H9 (cell line): ENCODE measurements at regions not wholly inside any gene's neighbourhood (a gene's known extent, or its start where the extent isn't known, plus 50 kb on each side); places are given as distances from the start of the nearest gene placed in this dataset.
"Not testable (repeated sequence)": the region's sequence is repeated elsewhere in the genome, so short reads cannot be mapped to it uniquely, and the experiment has no call there.

Source experiments
- DNase-seq: peaks from one replicate; pipeline ENCODE4 v3.0.0-alpha.2; 2017
- H2AFZ ChIP-seq: one replicate; pipeline ENCODE4 v1.6.1; 2013; ENCODE audit warnings: mild to moderate bottlenecking, low read length, control low read depth, moderate library complexity
- H2AK5ac ChIP-seq: 2 replicates; pipeline ENCODE4 v1.6.1; 2013; ENCODE audit warnings: low read length, control low read depth, mixed read lengths; ENCODE audit not compliant: insufficient read length
- H2BK120ac ChIP-seq: one replicate; pipeline ENCODE4 v1.6.1; 2013; ENCODE audit warnings: low read depth, mild to moderate bottlenecking, low read length, control low read depth, inconsistent platforms; ENCODE audit not compliant: poor library complexity, severe bottlenecking
- H2BK12ac ChIP-seq: 2 replicates; pipeline ENCODE4 v1.6.1; 2013; ENCODE audit warnings: low read length, control low read depth, mixed read lengths, low read depth; ENCODE audit not compliant: insufficient read length
- H2BK15ac ChIP-seq: 2 replicates; pipeline ENCODE4 v1.6.1; 2013; ENCODE audit warnings: low read depth, low read length, control low read depth
- H2BK20ac ChIP-seq: one replicate; pipeline ENCODE4 v1.6.1; 2013; ENCODE audit warnings: low read depth, mild to moderate bottlenecking, low read length, control low read depth, inconsistent platforms; ENCODE audit not compliant: poor library complexity, severe bottlenecking
- H2BK5ac ChIP-seq: 2 replicates; pipeline ENCODE4 v1.6.1; 2013; ENCODE audit warnings: low read length, control low read depth, mixed read lengths; ENCODE audit not compliant: insufficient read length
- H3K14ac ChIP-seq: 2 replicates; pipeline ENCODE4 v1.6.1; 2013; ENCODE audit warnings: low read length, control low read depth; ENCODE audit not compliant: insufficient read depth
- H3K18ac ChIP-seq: 2 replicates; pipeline ENCODE4 v1.6.1; 2013; ENCODE audit warnings: low read depth, mild to moderate bottlenecking, mixed read lengths, low read length, control low read depth; ENCODE audit not compliant: insufficient read length
- H3K23ac ChIP-seq: 2 replicates; pipeline ENCODE4 v1.6.1; 2013; ENCODE audit warnings: low read length, control low read depth, mixed read lengths, low read depth; ENCODE audit not compliant: insufficient read length
- H3K23me2 ChIP-seq: 2 replicates; pipeline ENCODE4 v1.6.1; 2013; ENCODE audit warnings: low read depth, mild to moderate bottlenecking, mixed read lengths, low read length, control low read depth; ENCODE audit not compliant: insufficient read length, poor library complexity, severe bottlenecking
- H3K27ac ChIP-seq: 2 replicates; pipeline ENCODE4 v1.5.1; 2013; ENCODE audit warnings: low read length, control low read depth, mixed read lengths, low read depth; ENCODE audit not compliant: insufficient read length
- H3K27me3 ChIP-seq: 2 replicates; pipeline ENCODE4 v1.6.1; 2013; ENCODE audit warnings: low read length, control low read depth, inconsistent platforms; ENCODE audit not compliant: insufficient read depth
- H3K4ac ChIP-seq: 2 replicates; pipeline ENCODE4 v1.6.1; 2013; ENCODE audit warnings: low read depth, mild to moderate bottlenecking, control low read depth, inconsistent platforms, low read length, moderate library complexity
- H3K4me1 ChIP-seq: 2 replicates; pipeline ENCODE4 v1.6.1; 2013; ENCODE audit warnings: low read length, control low read depth, inconsistent platforms; ENCODE audit not compliant: insufficient read depth
- H3K4me2 ChIP-seq: 2 replicates; pipeline ENCODE4 v1.6.1; 2013; ENCODE audit warnings: low read length, control low read depth, mixed read lengths; ENCODE audit not compliant: insufficient read length, insufficient read depth
- H3K56ac ChIP-seq: 2 replicates; pipeline ENCODE4 v1.6.1; 2013; ENCODE audit warnings: low read depth, mild to moderate bottlenecking, mixed read lengths, low read length, control low read depth; ENCODE audit not compliant: insufficient read length
- H3K79me1 ChIP-seq: 2 replicates; pipeline ENCODE4 v1.6.1; 2013; ENCODE audit warnings: low read depth, mild to moderate bottlenecking, moderate library complexity, low read length, control low read depth, inconsistent platforms; ENCODE audit not compliant: insufficient read depth, poor library complexity, severe bottlenecking
- H3K79me2 ChIP-seq: 2 replicates; pipeline ENCODE4 v1.6.1; 2013; ENCODE audit warnings: low read length, control low read depth, inconsistent platforms; ENCODE audit not compliant: insufficient read depth
- H3K9ac ChIP-seq: 2 replicates; pipeline ENCODE4 v1.6.1; 2013; ENCODE audit warnings: low read length, control low read depth, mixed read lengths; ENCODE audit not compliant: insufficient read length; ENCODE audit errors: extremely low read depth
- H3K9me3 ChIP-seq: one replicate; pipeline ENCODE4 v1.6.1; 2013; ENCODE audit warnings: low read depth, low read length, inconsistent platforms; ENCODE audit not compliant: control insufficient read depth
- H3T11ph ChIP-seq: one replicate; pipeline ENCODE4 v1.6.1; 2013; ENCODE audit warnings: mild to moderate bottlenecking, low read length, control low read depth, inconsistent platforms
- H4K20me1 ChIP-seq: one replicate; pipeline ENCODE4 v1.6.1; 2013; ENCODE audit not compliant: control insufficient read depth, insufficient read length, insufficient read depth
- H4K5ac ChIP-seq: 2 replicates; pipeline ENCODE4 v1.6.1; 2013; ENCODE audit warnings: low read depth, mild to moderate bottlenecking, mixed read lengths, low read length, control low read depth; ENCODE audit not compliant: insufficient read length
- H4K8ac ChIP-seq: replicated peaks from 2 replicates; pipeline ENCODE4 v1.6.1; 2013; ENCODE audit warnings: low read length, control low read depth, mixed read lengths, low read depth; ENCODE audit not compliant: insufficient read length
- H4K91ac ChIP-seq: 2 replicates; pipeline ENCODE4 v1.6.1; 2013; ENCODE audit warnings: low read depth, mild to moderate bottlenecking, moderate library complexity, mixed read lengths, low read length, control low read depth; ENCODE audit not compliant: insufficient read length
- H3K27ac Mint-ChIP-seq, 3 experiments: 2 replicates in 2 of 3; 3 replicates in 1 of 3; pipeline ENCODE4 v1.8.0; 2020 to 2021; ENCODE audit warnings: mixed read lengths in 3 of 3, mild to moderate bottlenecking in 1 of 3, moderate library complexity in 1 of 3
- H3K27me3 Mint-ChIP-seq: 2 replicates; pipeline ENCODE4 v1.8.0; 2021; ENCODE audit warnings: low read depth, mild to moderate bottlenecking, moderate library complexity, mixed read lengths
- H3K36me3 Mint-ChIP-seq, 3 experiments: 2 replicates in 2 of 3; 3 replicates in 1 of 3; pipeline ENCODE4 v1.8.0; 2020 to 2021; ENCODE audit warnings: low read depth in 3 of 3, mixed read lengths in 3 of 3; ENCODE audit not compliant: insufficient read depth in 1 of 3
- H3K4me1 Mint-ChIP-seq, 2 experiments: 2 replicates each; pipeline ENCODE4 v1.8.0; 2020; ENCODE audit warnings: mixed read lengths in 2 of 2
- H3K4me3 Mint-ChIP-seq, 2 experiments: 2 replicates in 1 of 2; 3 replicates in 1 of 2; pipeline ENCODE4 v1.8.0; 2020 to 2021; ENCODE audit warnings: mild to moderate bottlenecking in 2 of 2, mixed read lengths in 2 of 2, moderate library complexity in 1 of 2
- H3K9me3 Mint-ChIP-seq, 2 experiments: 2 replicates in 1 of 2; 3 replicates in 1 of 2; pipeline ENCODE4 v1.8.0; 2020; ENCODE audit warnings: mild to moderate bottlenecking in 2 of 2, mixed read lengths in 2 of 2, moderate library complexity in 1 of 2
- CTCF ChIP-seq: fragments of 200-600 bp; sonication (generic); conservative IDR thresholded peaks from 3 replicates; pipeline ENCODE4 v1.8.0; 2021; ENCODE audit warnings: antibody characterized with exemption, mild to moderate bottlenecking
- WGBS: extraction: QIAGEN DNeasy Blood & Tissue Kit; methylation state at CpG from one replicate; pipeline ENCODE4 v1.1.7; 2013; ENCODE audit warnings: missing lambda C conversion rate, low lambda C conversion rate, mixed read lengths; ENCODE audit not compliant: insufficient read length; ENCODE audit errors: extremely low coverage; 5-methylcytosine and 5-hydroxymethylcytosine counted together

DNA sequence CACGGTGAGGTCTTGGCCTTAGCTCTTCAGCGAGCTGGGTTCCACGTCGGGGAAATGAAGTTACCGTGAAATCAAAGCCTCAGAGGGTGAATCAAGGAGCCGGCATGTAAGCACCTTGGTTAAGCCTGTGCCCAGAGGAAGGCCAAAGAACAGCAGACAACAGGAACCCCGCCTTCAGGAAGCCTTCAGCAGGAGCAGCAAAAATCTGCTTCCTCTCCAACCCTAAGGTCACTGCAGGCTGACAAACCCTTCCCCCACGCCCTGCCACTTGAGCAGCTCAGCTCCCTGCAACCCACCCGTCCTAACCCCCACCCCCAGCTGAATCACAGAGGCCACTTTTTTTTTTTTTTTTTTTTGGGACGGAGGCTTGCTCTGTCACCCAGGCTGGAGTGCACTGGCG is 72.9 kb upstream of the LTA4H start:
- Mint-ChIP-seq H3K9me3 (peaks cover 0 to 2% of the 10 kb centered on the region in 2 experiments; a peak in 1 of 5 replicates), H3K36me3 (peaks cover 2 to 5% (median 2%) of the 10 kb centered on the region in 3 experiments; a peak in 2 of 7 replicates), H3K27ac (peak overlapping the region in 1 of 3 experiments; percentile 6; a peak in 1 of 7 replicates), H3K4me1 (peaks cover 10 to 13% of the 10 kb centered on the region in 2 experiments), H3K27me3 (peaks cover 1% of the 10 kb centered on the region), H3K4me3 (no peak overlapping the region)
- Histone ChIP-seq H3K56ac (no peak overlapping the region), H3K27ac (no peak overlapping the region), H3K9me3 (no peaks in the 10 kb centered on the region), H2BK120ac (no peak overlapping the region), H4K20me1 (no peaks in the 10 kb centered on the region), H3K14ac (no peak overlapping the region), H3T11ph (no peak overlapping the region), H3K23ac (no peak overlapping the region), H3K79me2 (no peaks in the 10 kb centered on the region), H2BK20ac (no peak overlapping the region), H4K91ac (no peak overlapping the region), H3K4ac (no peak overlapping the region), H3K4me1 (no peaks in the 10 kb centered on the region; the same call in 1 of the 2 replicates), H2AK5ac (no peak overlapping the region), H2BK5ac (no peak overlapping the region), H3K23me2 (no peaks in the 10 kb centered on the region), H2BK15ac (no peak overlapping the region), H3K18ac (no peak overlapping the region), H3K4me2 (no peak overlapping the region), H3K79me1 (no peaks in the 10 kb centered on the region), H4K5ac (no peak overlapping the region), H2AFZ (no peak overlapping the region), H4K8ac (no peak overlapping the region), H3K9ac (no peak overlapping the region), H3K27me3 (no peaks in the 10 kb centered on the region; the same call in 1 of the 2 replicates), H2BK12ac (no peak overlapping the region)
- no CpG with 5 or more reads among the region's 11 CpGs for WGBS
- TF ChIP-seq CTCF = no peak
- DNase-seq = peak; percentile 47

- not testable (repeated sequence) for H4K5ac ChIP-seq, H3K27me3 Mint-ChIP-seq, H3K79me1 ChIP-seq, H3K27ac Mint-ChIP-seq, H3K27ac ChIP-seq, H3K9me3 Mint-ChIP-seq, H3T11ph ChIP-seq, H3K4me3 Mint-ChIP-seq, H3K56ac ChIP-seq, H2AK5ac ChIP-seq, H3K9me3 ChIP-seq, H3K79me2 ChIP-seq, H4K91ac ChIP-seq, H3K36me3 Mint-ChIP-seq, H4K8ac ChIP-seq, H3K9ac ChIP-seq, H3K23ac ChIP-seq, H3K27me3 ChIP-seq, H2BK12ac ChIP-seq, H2BK20ac ChIP-seq, H2BK5ac ChIP-seq, H3K4me2 ChIP-seq, H3K18ac ChIP-seq, H4K20me1 ChIP-seq, H2AFZ ChIP-seq, H3K4ac ChIP-seq, H3K14ac ChIP-seq, H2BK120ac ChIP-seq, H2BK15ac ChIP-seq, H3K23me2 ChIP-seq, DNase-seq, H3K4me1 ChIP-seq
- H3K4me1 Mint-ChIP-seq = peaks cover 10 to 13% of the 10 kb centered on the region in 2 experiments
- WGBS = no CpG with 5 or more reads among the region's 31 CpGs
These were observed 73.6 kb upstream of the LTA4H start for GRCh38 chr12:96108941-96109340.
